ENCODE measurements at regions not wholly inside any gene's neighbourhood (a gene's known extent, or its start where the extent isn't known, plus 50 kb on each side); places are given as distances from the start of the nearest gene placed in this dataset.

DNA sequence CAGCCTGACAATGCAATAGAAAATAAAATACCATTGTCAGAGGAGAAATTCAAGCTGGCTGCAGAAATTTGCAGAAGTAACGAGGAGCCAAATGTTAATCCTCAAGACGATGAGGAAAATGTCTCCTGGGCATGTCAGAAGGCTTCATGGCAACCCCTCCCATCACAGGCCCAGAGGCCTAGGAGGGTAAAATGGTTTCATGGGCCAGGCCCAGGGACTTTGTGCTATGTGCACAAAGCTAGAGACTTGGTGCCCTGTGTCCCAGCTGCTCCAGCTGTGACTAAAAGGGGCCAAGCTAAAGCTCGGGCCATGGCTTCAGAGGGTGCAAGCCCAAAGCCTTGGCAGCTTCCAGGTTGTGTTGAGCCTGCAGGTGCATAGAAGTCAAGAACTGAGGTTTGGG is 431.7 kb downstream of the LMO7 start:
- H3K9me3 ChIP-seq (ENCODE audit: control insufficient read depth in 2 of 2, insufficient read depth in 1 of 2, low read length in 1 of 2): peaks cover 0 to 14% of the 10 kb centered on the region in 2 donors
- no peaks in the 10 kb centered on the region for H3K27me3 ChIP-seq (ENCODE audit: control insufficient read depth in 2 of 2, insufficient read depth in 1 of 2, low read length in 1 of 2)
- no peak for DNase-seq (ENCODE audit: low read depth in 6 of 9, low spot score in 9 of 9)
- 94% methylated on average over 3 of the region's 3 CpGs for WGBS
- H3K4me3 ChIP-seq (ENCODE audit: low read length in 2 of 2): no peak overlapping the region
- H3K4me1 ChIP-seq (ENCODE audit: control insufficient read depth in 2 of 2, insufficient read depth in 2 of 2, low read length in 2 of 2): no peaks in the 10 kb centered on the region
- H3K27ac ChIP-seq (ENCODE audit: low read depth in 1 of 2, low read length in 1 of 2): no peak overlapping the region
- no peaks in the 10 kb centered on the region for H3K36me3 ChIP-seq (ENCODE audit: control insufficient read depth in 2 of 2, insufficient read depth in 2 of 2, low read length in 1 of 2)

DNA sequence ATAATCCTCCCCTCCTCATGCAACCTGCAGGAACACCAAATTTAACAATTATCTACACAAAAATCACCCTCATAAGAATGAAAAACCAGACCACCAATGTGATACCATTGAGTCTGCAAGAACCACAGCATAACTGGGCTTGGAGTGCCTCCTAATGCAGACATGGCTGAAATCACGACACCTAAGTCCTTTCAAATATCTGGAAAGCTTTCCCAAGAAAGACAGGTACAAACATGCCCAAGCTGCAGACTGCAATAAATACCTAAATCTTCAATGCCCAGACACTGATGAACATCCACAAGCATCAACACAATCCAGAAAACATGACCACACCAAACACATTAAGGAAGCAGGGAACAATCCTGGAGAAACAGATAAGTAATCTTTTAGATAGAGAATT is 417.1 kb downstream of the LMO7 start:
- Histone ChIP-seq H3K27ac (ENCODE audit: low read depth in 1 of 2, low read length in 1 of 2) (no peak overlapping the region), H3K27me3 (ENCODE audit: control insufficient read depth in 2 of 2, insufficient read depth in 1 of 2, low read length in 1 of 2) (no peaks in the 10 kb centered on the region), H3K36me3 (ENCODE audit: control insufficient read depth in 2 of 2, insufficient read depth in 2 of 2, low read length in 1 of 2) (no peaks in the 10 kb centered on the region), H3K4me3 (ENCODE audit: low read length in 2 of 2) (no peak overlapping the region), H3K4me1 (ENCODE audit: control insufficient read depth in 2 of 2, insufficient read depth in 2 of 2, low read length in 2 of 2) (no peaks in the 10 kb centered on the region), H3K9me3 (ENCODE audit: control insufficient read depth in 2 of 2, insufficient read depth in 1 of 2, low read length in 1 of 2) (no peaks in the 10 kb centered on the region)
- 91% methylated on average over 1 of the region's 1 CpG for WGBS
- no peak for DNase-seq (ENCODE audit: low read depth in 6 of 9, low spot score in 9 of 9)

DNA sequence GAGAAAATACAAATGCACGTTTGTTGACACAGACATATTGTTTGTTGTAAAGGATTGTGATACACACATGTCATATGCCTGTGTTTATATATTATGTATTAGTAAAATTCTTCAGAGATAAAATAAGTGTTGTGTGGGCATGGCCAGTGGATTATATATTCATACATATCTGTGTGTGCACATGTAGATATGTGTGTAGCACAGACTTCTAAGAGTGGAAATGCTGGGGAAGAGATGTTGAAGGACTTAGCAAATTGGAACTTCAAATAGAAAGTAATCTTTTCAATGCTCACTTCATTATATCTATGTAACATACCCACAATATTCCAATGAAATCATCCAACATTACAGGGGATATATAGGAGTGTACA is 413.2 kb downstream of the LMO7 start:
- no peak overlapping the region for H3K4me3 ChIP-seq (ENCODE audit: low read length in 2 of 2)
- H3K4me1 ChIP-seq (ENCODE audit: control insufficient read depth in 2 of 2, insufficient read depth in 2 of 2, low read length in 2 of 2): no peaks in the 10 kb centered on the region
- WGBS: 89% methylated on average over 1 of the region's 1 CpG
- H3K9me3 ChIP-seq (ENCODE audit: control insufficient read depth in 2 of 2, insufficient read depth in 1 of 2, low read length in 1 of 2): no peaks in the 10 kb centered on the region
- no peak for DNase-seq (ENCODE audit: low read depth in 6 of 9, low spot score in 9 of 9)
- no peak overlapping the region for H3K27ac ChIP-seq (ENCODE audit: low read depth in 1 of 2, low read length in 1 of 2)
- H3K27me3 ChIP-seq (ENCODE audit: control insufficient read depth in 2 of 2, insufficient read depth in 1 of 2, low read length in 1 of 2): no peaks in the 10 kb centered on the region
- H3K36me3 ChIP-seq (ENCODE audit: control insufficient read depth in 2 of 2, insufficient read depth in 2 of 2, low read length in 1 of 2): no peaks in the 10 kb centered on the region

DNA sequence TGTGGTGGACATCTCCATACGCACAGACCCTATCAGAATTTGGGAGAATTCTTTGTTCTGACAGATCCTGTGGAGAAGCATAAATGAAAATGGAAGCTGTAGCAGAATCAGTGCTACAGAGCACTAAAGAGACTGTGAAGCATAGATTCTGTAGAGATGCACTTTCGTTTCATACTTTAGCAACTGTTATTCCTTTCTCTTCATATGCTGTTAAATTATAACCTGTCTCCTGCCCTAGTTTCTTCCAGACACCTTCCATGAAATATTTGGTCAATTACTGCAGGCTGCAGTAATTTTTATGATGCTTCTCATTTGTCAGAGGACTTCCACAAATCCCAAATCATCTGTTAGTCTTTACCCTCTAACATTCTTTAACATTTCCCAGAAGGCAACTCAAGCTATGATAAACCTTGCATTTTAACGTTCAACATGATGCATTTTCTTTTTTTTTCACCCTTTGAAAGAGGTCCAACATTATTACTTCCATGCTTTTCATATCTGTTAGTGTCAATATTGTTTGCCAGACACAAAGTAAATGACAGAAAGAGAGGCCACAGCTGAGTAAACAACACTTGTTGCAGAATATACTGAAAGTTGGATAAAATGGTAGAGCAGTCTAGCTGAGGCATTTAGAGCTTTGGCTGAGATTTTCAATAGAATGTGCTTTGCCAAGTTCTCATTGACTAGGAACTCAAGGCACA is 412.7 kb downstream of the LMO7 start:
- no peaks in the 10 kb centered on the region for H3K9me3 ChIP-seq (ENCODE audit: control insufficient read depth in 2 of 2, insufficient read depth in 1 of 2, low read length in 1 of 2)
- no peak overlapping the region for H3K27ac ChIP-seq (ENCODE audit: low read depth in 1 of 2, low read length in 1 of 2)
- no peak for DNase-seq (ENCODE audit: low read depth in 6 of 9, low spot score in 9 of 9)
- H3K27me3 ChIP-seq (ENCODE audit: control insufficient read depth in 2 of 2, insufficient read depth in 1 of 2, low read length in 1 of 2): no peaks in the 10 kb centered on the region
- no peak overlapping the region for H3K4me3 ChIP-seq (ENCODE audit: low read length in 2 of 2)
- no peaks in the 10 kb centered on the region for H3K4me1 ChIP-seq (ENCODE audit: control insufficient read depth in 2 of 2, insufficient read depth in 2 of 2, low read length in 2 of 2)
- WGBS: 88% methylated on average over 3 of the region's 3 CpGs
- no peaks in the 10 kb centered on the region for H3K36me3 ChIP-seq (ENCODE audit: control insufficient read depth in 2 of 2, insufficient read depth in 2 of 2, low read length in 1 of 2)

- Histone ChIP-seq H3K36me3 (ENCODE audit: control insufficient read depth in 2 of 2, insufficient read depth in 2 of 2, low read length in 1 of 2) (no peaks in the 10 kb centered on the region), H3K4me1 (ENCODE audit: control insufficient read depth in 2 of 2, insufficient read depth in 2 of 2, low read length in 2 of 2) (no peaks in the 10 kb centered on the region), H3K27ac (ENCODE audit: low read depth in 1 of 2, low read length in 1 of 2) (no peak overlapping the region), H3K4me3 (ENCODE audit: low read length in 2 of 2) (no peak overlapping the region), H3K9me3 (ENCODE audit: control insufficient read depth in 2 of 2, insufficient read depth in 1 of 2, low read length in 1 of 2) (no peaks in the 10 kb centered on the region), H3K27me3 (ENCODE audit: control insufficient read depth in 2 of 2, insufficient read depth in 1 of 2, low read length in 1 of 2) (no peaks in the 10 kb centered on the region)
- 93% methylated on average over 3 of the region's 3 CpGs for WGBS
- no peak for DNase-seq (ENCODE audit: low read depth in 6 of 9, low spot score in 9 of 9)
Observed at GRCh38 chr13:76048131-76048530, 412.0 kb downstream of the LMO7 start.

DNA sequence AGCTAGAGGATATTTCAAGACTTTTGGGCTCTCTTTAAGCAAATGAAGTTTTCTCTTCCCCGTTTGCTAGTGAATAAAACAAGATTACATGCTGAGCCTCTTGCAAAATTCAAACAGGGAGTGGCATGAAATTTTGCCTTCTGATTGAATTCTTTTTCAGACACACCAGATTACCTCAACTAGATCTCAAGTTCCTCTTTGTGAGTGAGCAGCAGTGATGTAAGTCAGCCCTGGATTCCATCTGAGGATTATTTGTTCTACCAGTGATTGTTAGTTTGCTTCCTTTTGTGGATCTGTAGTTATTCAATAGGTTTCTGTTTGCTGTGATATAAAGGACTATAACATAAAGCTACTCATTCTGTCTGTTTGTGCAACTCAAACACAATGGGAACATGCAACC is 407.7 kb downstream of the LMO7 start:
- Histone ChIP-seq H3K9me3 (ENCODE audit: control insufficient read depth in 2 of 2, insufficient read depth in 1 of 2, low read length in 1 of 2) (no peaks in the 10 kb centered on the region), H3K36me3 (ENCODE audit: control insufficient read depth in 2 of 2, insufficient read depth in 2 of 2, low read length in 1 of 2) (no peaks in the 10 kb centered on the region), H3K27me3 (ENCODE audit: control insufficient read depth in 2 of 2, insufficient read depth in 1 of 2, low read length in 1 of 2) (no peaks in the 10 kb centered on the region), H3K4me1 (ENCODE audit: control insufficient read depth in 2 of 2, insufficient read depth in 2 of 2, low read length in 2 of 2) (no peaks in the 10 kb centered on the region), H3K27ac (ENCODE audit: low read depth in 1 of 2, low read length in 1 of 2) (no peak overlapping the region), H3K4me3 (ENCODE audit: low read length in 2 of 2) (no peak overlapping the region)
- 91% methylated on average over 1 of the region's 1 CpG for WGBS
- no peak for DNase-seq (ENCODE audit: low read depth in 6 of 9, low spot score in 9 of 9)

DNA sequence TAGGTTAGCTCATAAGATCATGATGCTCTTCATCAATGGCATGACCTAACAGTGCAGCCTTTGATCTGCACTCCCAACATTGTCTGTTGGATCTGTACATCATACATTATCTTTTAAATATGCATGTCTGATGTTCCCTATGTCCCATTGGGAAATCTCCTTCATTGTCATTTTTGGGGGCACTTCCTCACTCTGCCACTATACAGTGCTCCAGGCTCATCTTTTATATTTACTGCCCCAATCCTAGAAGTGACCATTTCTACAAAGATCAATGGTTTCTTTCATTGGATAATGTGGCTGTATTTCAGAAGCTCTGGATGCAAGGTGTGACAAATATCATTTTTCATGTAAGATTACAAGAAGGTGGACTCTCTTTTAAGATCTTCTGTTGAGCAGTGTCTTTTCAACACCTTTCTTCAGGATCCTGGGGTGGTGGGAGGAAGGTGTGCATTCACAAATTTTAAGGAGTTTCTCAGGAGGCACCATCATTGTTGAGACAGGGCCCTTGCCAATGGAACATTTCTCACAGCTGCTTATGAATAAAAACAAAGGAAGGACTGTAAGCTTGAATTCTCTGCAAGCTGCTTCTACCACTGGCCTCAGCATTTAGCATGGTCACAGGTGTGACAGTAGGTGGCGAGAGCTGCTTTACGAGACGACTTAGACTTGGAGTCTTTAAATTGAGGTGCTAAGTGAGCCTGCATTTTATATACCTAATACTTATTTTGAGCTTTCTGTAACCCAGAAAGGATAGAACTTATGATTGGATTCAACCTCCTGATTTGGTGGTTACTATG is 403.0 kb downstream of the LMO7 start:
- DNase-seq (ENCODE audit: low read depth in 6 of 9, low spot score in 9 of 9): no peak
- Histone ChIP-seq H3K27me3 (ENCODE audit: control insufficient read depth in 2 of 2, insufficient read depth in 1 of 2, low read length in 1 of 2) (no peaks in the 10 kb centered on the region), H3K36me3 (ENCODE audit: control insufficient read depth in 2 of 2, insufficient read depth in 2 of 2, low read length in 1 of 2) (no peaks in the 10 kb centered on the region), H3K4me3 (ENCODE audit: low read length in 2 of 2) (no peak overlapping the region), H3K27ac (ENCODE audit: low read depth in 1 of 2, low read length in 1 of 2) (no peak overlapping the region), H3K4me1 (ENCODE audit: control insufficient read depth in 2 of 2, insufficient read depth in 2 of 2, low read length in 2 of 2) (peaks cover 0 to 7% of the 10 kb centered on the region in 2 donors), H3K9me3 (ENCODE audit: control insufficient read depth in 2 of 2, insufficient read depth in 1 of 2, low read length in 1 of 2) (no peaks in the 10 kb centered on the region)
- WGBS: 93% methylated on average over 3 of the region's 3 CpGs

DNA sequence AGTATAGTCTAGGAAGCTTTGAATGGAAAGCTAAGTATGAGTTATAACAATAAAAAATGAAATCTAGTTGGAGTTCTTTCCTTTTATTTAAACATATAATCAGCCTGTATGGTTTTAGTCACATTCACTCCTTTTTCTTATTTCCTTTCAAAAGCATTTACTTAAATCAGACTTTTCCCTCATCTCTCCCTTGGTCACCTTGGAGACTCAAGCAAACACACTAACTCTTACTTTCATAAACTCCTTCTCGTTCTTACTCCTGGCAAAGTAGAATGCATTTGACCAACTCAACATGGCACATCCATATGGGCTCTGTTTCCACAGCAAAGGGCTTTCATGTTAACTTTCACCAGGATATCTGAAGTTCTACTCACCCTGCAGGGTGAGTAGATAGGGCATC is 400.0 kb downstream of the LMO7 start:
- no peaks in the 10 kb centered on the region for H3K9me3 ChIP-seq (ENCODE audit: control insufficient read depth in 2 of 2, insufficient read depth in 1 of 2, low read length in 1 of 2)
- H3K27ac ChIP-seq (ENCODE audit: low read depth in 1 of 2, low read length in 1 of 2): no peak overlapping the region
- H3K36me3 ChIP-seq (ENCODE audit: control insufficient read depth in 2 of 2, insufficient read depth in 2 of 2, low read length in 1 of 2): no peaks in the 10 kb centered on the region
- H3K4me3 ChIP-seq (ENCODE audit: low read length in 2 of 2): no peak overlapping the region
- no peaks in the 10 kb centered on the region for H3K27me3 ChIP-seq (ENCODE audit: control insufficient read depth in 2 of 2, insufficient read depth in 1 of 2, low read length in 1 of 2)
- 96% methylated on average over 1 of the region's 1 CpG for WGBS
- DNase-seq (ENCODE audit: low read depth in 6 of 9, low spot score in 9 of 9): no peak
- peaks cover 0 to 7% of the 10 kb centered on the region in 2 donors for H3K4me1 ChIP-seq (ENCODE audit: control insufficient read depth in 2 of 2, insufficient read depth in 2 of 2, low read length in 2 of 2)

GRCh38 chr13:76035711-76036110 is 399.6 kb downstream of the LMO7 start:
- peaks cover 0 to 7% of the 10 kb centered on the region in 2 donors for H3K4me1 ChIP-seq (ENCODE audit: control insufficient read depth in 2 of 2, insufficient read depth in 2 of 2, low read length in 2 of 2)
- H3K4me3 ChIP-seq (ENCODE audit: low read length in 2 of 2): no peak overlapping the region
- H3K9me3 ChIP-seq (ENCODE audit: control insufficient read depth in 2 of 2, insufficient read depth in 1 of 2, low read length in 1 of 2): no peaks in the 10 kb centered on the region
- H3K27me3 ChIP-seq (ENCODE audit: control insufficient read depth in 2 of 2, insufficient read depth in 1 of 2, low read length in 1 of 2): no peaks in the 10 kb centered on the region
- no peak for DNase-seq (ENCODE audit: low read depth in 6 of 9, low spot score in 9 of 9)
- H3K36me3 ChIP-seq (ENCODE audit: control insufficient read depth in 2 of 2, insufficient read depth in 2 of 2, low read length in 1 of 2): no peaks in the 10 kb centered on the region
- no peak overlapping the region for H3K27ac ChIP-seq (ENCODE audit: low read depth in 1 of 2, low read length in 1 of 2)
- WGBS: 83% methylated on average over 1 of the region's 1 CpG

Measured in thymus (tissue), 11 donors.